ENCODE measurements at regions not wholly inside any gene's neighbourhood (a gene's known extent, or its start where the extent isn't known, plus 50 kb on each side); places are given as distances from the start of the nearest gene placed in this dataset.
"Not testable (repeated sequence)": the region's sequence is repeated elsewhere in the genome, so short reads cannot be mapped to it uniquely, and the experiment has no call there.

DNA sequence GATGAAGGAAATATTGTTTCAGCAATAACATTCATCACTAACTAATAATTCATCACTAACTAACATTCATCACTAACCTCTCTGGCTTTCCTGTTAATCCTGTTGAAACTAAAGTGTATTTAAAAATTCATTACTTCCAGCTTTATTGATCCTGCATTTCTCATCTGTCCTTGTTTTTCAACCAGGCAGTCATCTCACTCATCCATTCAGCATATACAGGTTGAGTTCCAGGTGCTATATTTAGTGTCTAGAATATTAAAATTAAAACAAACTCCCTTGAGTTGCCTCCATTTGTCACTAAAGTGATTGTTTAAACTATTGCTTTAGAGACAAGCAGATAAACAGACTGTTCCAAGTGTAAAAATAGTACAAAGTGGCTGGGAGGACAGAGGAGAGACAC is 58.1 kb downstream of the ATXN7L3B start:
- DNase-seq (ENCODE audit: low spot score): no peak

DNA sequence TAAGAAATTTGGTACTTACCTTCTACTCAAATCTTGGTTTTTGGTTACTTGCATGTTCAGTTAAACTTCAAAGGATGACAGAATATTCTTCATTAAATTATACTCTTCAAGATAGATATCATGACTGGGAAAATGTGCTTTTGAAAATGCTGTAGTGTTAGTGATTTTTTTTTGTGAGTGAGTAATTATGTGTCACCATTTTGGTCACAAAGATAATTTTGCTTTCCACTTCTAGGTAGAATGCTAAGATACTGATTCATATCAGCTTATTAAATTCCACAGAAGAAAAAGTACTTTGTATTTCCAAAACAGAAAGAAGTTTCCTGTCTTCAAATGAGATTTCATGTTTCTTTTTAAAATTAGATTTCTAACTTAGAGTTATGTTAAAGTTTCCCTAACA is 61.2 kb downstream of the ATXN7L3B start:
- no peak for DNase-seq (ENCODE audit: low spot score)

DNA sequence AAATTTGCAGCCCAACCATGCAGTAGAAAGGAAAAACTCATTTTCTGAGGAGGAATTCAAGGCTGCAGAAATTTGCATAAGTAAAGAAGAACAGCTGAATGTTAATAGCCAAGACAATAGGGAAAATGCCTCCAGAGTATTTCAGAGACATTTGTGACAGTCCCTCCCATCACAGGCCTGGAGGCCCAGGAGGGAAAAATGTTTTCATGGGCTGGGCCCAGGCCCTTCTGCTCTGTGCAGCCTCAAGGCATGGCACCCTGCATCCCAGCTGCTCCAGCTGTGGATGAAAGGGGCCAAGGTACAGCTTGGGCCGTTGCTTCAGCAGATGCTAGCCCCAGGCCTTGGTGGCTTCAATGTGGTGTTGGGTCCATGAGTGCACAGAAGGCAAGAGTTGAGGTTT is 62.3 kb downstream of the ATXN7L3B start:
- DNase-seq (ENCODE audit: low spot score): no peak

DNA sequence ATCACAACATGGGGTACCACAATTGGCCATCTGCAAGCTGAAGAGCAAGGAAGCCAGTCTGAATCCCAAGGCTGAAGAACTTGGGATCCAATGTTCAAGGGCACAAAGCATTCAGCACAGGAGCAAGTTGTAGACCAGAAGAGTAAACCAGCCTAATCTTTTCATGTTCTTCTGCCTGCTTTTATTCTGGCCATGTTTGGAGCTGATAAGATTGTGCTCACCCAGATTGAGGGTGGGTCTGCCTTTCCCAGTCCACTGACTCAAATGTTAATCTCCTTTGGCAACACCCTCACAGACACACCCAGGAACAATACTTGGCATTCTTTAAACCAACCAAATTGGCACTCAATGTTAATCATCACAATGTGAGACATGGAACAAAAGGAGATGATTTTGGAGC is 63.2 kb downstream of the ATXN7L3B start:
- not testable (repeated sequence) for DNase-seq (ENCODE audit: low spot score)

DNA sequence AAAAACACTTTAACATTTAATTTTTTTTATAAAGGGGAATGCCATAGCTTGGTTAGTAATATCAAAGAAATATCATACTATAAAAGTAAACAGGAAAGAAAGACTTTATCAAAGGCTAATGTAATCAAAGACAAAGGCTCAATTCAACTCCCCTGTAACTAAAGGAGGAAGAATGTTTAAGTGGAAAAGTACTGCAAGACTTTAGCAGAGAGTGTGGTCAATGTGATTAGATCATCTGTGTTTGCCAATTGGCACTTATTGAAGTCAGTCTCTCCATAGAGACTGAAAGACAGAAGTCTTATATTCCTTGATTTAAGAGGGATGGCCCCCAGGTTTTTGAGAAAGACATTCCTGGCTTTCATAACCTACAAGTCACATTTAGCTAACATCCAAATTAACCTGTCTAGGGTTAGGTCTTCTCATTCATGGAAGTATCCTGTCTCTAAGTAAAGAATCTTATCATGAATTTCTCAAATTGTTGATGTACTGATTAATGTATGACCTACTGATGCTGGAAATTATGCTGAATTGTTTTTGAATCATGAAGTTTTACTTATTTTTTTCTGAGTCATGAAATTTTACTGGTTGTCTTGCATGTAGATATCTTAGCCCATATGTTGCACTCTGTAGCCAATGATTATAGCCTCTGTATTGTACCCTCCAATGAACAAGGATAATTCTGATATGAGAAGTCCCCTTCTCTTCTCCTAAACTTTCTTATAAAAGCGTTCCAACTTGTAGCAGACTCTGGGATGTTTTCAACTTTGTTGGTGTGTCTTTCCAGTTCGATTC is 65.4 kb downstream of the ATXN7L3B start:
- DNase-seq (ENCODE audit: low spot score): no peak

DNA sequence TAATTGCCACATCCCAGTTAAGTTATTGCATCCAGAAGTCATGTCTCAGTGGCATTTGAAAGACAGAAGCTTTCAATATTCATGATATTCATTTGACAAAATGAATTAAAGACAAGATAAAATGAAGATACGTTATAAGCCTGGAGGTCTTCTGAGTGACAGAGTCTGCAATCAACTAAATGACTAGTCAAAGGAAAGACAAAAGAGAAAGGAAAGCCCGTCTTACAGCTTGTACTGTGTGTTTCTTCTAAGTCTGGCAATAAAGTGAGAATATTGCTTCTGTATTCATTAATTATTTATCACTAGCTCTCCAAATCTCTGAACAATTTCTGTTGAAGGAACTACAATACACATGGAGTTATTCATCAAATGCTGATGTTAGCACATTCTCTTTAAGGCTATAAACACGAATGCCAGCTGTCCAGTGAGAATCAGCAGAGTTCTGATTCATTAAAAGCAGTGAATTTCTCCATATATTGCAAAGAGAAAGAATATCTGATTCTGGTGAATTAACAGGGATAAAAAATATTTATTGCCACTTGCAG is 70.7 kb downstream of the ATXN7L3B start:
- DNase-seq (ENCODE audit: low spot score): no peak

DNA sequence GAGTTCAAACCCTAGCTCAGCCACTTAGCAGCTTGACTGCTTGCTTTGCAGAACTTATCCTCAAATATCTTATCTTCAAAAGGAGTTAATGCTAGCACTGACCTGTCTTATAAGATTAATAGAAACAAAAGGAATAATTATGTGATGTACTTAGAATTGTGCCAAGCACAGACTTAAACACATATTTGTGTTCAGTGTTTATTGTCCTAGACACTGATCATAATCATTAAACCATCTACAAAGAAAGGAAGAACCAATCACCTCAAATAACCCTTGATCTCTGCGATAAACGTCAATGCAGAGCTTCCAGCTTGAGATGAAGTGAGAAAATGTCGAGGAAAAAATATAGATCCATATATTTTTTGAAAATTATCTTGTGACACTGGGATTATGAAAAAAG is 73.1 kb downstream of the ATXN7L3B start:
- DNase-seq (ENCODE audit: low spot score): no peak

DNA sequence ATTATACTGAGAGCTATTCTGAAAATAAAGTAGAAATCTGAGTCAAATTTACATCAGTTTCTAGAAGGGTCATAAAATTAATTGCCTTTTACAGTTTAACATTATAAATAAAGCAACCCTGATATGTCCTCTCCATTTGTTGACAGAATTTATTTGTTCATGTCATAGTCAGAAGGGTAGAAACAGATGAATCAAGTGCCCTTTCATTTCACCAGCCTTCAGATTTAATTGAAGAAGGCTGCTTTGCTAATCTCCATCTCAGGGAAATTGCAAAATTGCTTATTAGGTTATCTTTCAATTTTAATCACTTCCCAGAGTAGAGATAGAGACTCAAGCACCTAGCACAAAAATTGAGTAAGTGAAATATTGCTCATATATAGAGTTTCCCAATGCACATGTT is 76.8 kb downstream of the ATXN7L3B start:
- DNase-seq (ENCODE audit: low spot score): no peak

DNA sequence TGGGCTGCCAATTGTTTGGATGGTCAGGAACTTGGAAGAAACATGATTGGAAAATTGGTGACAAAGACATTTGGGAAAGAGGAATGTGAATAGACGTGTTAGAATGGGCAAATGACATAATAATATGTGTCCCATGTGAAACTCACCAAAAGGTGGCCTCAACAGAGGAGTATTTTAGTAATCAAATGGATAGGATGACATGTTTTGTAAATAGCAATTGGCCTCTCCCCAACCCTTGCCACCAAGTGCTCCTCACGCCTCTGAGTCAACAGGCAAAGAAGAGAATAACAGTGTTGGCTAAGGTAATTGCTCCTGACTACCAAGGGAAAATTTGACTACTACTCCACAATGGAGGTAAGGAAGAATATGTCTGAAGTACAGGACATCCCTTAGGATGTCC is 81.4 kb downstream of the ATXN7L3B start:
- DNase-seq (ENCODE audit: low spot score): no peak

DNA sequence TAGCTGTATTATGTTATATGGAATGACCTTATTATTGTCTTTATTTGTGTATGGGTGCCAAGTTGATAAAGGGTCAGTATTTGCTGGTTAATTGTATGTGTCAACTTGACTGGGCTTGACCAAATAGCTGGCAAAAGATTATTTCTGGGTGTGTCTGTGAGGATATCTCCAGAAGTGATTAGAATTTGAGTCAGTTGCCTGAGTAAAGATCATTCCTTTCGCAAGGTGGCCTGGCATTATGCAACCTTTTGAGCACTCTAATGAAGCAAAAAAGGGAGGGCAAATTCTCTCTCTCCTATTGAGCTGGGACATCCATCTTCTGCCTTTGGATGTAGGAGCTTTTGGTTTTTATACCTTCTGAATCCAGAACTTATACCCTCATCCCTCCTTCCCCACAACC is 82.2 kb downstream of the ATXN7L3B start:
- no peak for DNase-seq (ENCODE audit: low spot score)

DNA sequence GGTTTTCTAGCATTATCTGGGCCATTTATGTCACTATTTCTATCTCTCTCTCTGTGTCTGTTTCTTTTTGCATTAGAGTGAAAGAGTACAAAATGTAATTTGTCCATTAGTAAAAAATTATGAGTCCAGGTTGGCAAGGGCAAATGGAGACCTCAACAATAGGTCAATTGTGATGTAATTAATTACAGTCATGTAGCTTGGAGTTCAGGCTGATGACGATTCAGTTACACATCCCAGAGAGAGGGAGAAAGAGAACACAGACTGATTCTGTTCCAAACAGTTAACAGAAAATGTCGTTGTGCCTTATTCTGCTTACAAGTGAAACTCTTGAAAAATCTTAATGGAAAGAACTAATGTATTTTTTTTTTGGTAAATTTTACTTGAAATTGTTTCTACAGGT is 83.3 kb downstream of the ATXN7L3B start:
- no peak for DNase-seq (ENCODE audit: low spot score)

DNA sequence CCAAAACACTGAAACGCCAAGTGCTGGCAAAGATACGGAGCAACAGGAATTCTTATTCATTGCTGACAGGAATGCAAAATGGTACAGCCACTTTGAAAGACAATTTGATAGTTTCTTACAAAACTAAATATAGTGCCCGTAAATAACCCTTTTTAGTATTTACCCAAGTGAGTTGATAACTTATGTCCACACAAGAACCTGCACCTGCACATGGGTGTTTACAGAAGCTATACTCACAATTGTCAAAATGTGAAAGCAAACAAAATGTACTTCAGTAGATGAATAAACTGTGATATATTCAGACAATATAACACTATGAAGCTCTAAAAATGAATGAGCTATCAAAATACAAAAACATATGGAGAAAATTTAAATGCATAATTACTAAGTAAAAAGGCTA is 86.6 kb downstream of the ATXN7L3B start:
- DNase-seq (ENCODE audit: low spot score): no peak

DNA sequence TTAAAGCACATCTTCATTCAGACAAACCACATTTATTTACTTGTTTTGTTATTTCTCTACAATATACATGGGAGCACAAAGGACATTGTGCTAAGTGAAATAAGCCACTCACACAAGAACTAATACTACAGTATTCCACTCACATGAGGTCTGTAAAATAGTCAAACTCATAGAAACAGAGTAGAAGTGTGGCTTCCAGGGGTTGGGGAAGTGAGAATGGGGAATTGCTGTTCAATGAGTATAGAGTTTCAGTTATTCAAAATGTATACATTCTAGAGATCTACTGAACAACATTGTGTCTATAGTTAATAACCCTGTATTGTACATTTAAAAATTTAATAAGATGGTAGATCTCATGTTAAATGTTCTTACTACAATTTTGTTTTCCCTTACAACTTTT is 88.8 kb downstream of the ATXN7L3B start:
- no peak for DNase-seq (ENCODE audit: low spot score)

DNA sequence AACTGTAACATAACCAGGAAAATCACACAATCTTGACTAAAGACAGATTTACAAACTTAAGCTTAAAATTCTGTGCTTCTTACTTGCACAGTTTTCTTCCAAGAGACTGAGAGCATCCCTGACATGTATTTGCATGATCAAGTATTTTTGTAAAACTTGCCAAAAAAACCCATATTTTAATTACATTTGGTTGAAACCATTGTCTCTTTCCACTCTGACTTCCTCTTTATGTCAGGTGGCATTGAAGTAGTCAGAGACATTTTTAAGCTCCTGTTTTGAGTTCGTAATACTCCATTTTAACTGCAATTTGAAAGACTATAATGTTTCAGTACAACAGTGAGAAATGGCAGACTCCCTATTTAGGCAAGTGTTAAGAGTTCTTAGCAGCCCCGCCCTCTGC is 103.6 kb downstream of the ATXN7L3B start:
- no peak for DNase-seq (ENCODE audit: low spot score)

DNA sequence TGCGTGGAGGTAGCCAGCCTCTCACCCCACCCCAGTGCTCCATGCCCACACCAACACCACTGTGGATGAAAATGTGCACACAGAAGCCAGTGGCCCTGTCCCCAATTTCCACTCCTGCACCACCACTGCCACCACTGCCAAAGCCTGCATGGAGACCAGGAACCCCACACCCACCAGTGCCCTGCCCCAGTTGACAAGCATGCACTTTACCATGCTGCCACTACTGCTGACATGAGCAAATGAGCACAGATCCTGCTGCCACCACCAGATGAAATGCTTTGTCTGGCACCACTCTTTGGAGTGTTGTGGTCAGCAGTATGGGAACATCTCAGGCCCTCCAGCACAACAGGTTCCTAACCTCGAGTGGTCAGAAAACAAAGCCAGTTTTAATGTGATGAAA is 104.1 kb downstream of the ATXN7L3B start:
- DNase-seq (ENCODE audit: low spot score): no peak

DNA sequence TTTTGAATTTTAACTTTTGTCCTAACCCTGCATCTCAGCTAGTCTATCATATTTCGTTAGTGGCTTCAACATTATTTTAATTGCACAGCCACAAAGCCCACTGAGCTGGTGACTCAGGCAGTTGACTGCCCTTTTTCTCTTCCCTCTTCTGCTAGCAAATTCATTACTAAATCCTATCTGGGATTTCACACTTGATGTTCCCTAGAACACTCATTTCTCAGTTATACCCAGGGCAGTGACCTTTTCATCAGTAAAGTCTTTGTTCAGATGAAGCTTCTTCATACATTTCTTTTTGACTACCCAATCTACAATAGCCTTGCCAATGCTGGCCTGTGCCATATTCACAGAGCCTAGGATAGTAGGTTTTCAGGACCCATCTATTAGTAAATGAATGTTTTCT is 107.0 kb downstream of the ATXN7L3B start:
- DNase-seq (ENCODE audit: low spot score): no peak

DNA sequence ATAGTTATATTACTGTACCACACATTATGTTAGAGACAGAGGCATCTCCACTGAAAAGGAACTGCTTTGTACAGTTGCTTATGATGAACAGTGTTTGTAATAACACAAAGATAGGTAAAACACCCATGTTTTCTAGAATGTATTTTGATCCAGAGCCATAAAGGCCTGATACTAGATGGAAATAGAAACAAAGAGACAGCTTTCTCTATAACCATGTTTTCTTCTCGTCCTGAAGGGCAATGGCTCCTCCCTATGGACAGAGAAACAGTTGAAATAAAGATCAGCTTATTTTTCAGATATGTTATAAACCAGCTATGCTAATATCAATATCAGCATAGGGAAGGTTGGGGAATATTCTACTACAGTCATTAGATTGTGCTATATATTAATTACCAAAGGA is 109.2 kb downstream of the ATXN7L3B start:
- DNase-seq (ENCODE audit: low spot score): no peak

DNA sequence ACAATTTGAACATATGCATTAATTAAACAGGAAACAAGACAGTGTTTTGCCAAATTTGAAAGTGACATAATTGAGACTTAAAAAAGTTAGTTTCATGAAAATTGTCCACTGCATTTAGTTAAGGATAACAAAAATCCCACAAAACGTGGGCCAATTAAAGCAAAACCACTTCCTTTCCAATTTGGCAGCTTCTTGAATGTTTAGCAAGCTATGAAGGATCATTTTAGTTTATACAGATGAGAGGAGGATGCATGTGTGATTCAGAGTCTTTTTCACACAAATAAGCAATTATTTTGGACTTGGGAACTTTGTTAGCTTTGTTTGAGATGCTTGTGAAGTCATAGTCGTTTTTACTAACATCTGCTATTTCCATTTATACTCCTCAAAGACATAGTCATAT is 109.6 kb downstream of the ATXN7L3B start:
- no peak for DNase-seq (ENCODE audit: low spot score)

DNA sequence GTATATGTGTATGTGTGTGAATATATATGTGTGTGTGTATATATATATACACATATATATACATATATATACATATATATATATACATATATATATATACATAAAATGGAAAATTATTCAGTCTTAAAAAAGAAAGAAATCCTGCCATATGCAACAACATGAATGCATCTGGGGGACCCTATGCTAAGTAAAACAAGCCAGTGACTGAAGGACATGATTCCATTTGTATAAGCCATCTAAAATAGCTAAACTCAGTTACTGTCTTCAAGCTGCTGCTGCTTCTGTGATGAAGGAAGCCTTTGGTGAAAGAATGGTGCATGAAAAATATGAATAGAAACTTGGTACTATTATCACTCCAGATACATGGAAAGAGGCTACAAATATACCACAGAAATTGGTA is 118.6 kb downstream of the ATXN7L3B start:
- DNase-seq (ENCODE audit: low spot score): no peak

DNA sequence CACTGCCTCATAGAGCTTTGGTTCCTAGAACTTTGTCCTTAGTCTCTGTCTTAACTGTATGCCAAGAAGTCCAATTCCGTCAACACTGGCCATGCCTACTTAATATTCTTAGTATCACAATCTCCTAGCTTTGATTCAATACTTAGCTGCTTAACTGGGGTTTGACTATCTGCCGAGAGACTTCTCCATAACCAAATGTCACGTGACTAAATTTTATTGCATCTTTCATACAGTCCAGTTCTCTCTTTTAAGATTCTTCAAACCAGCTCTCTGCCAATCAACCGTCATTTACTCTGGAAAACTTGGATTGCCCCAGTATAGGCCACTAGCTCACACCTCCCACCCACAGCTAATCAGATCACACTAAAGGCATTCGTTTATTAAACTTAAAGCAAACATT is 122.8 kb downstream of the ATXN7L3B start:
- no peak for DNase-seq (ENCODE audit: low spot score)

DNA sequence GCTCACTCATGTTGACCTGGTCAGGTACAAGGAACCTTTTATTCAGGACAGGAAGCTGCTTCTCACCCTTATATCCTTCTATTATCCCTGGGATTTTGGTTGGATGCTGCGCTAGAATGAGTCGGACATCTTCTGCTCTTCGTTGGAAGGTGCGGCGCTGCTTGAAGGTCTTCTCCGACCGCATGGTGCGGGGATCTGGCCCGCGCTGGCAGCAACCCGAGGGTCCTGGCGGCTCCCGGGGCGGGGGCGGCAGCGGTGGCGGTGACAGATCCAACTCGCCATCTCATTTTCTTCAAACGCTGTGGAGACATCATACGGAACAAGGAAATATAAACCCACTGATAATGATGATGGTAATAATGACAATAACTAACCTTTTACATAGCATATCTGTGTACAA is 126.3 kb downstream of the ATXN7L3B start:
- no peak for DNase-seq (ENCODE audit: low spot score)

DNA sequence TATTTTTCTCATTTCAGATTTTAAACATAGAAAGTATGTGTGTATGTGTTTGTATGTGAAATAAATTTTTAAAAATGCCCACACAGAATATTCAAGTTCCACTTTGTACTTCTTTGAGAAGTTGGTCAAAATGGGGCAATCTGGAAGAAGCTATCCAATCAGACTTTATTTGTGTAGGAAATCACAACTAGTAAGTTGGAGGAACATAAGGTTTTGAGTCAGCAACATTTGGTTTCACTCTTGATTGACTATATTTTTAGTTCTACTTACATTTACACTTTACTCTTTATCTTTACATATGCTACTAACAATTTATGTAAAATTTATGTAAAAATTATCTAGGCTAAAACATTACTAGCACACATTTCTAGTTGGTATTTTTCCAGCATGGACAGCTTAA is 128.1 kb downstream of the ATXN7L3B start:
- DNase-seq (ENCODE audit: low spot score): no peak

DNA sequence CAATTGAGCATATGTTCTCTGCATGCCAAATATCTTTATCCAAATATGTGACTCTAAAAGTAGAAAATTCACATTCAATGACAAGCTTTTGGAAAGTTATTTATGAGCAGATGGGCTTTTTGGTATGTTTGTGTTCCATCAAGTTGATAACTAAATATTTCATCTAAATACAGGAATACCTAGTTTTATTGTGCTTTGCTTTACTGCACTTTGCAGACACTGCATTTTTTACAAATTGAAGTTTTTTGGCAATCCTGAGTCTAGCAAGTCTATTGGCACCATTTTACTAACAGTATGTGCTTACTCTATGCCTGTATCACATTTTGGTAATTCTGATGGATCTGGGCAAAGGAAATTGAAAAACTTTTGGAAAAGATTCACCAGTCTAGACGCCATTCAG is 133.8 kb downstream of the ATXN7L3B start:
- no peak for DNase-seq (ENCODE audit: low spot score)

DNA sequence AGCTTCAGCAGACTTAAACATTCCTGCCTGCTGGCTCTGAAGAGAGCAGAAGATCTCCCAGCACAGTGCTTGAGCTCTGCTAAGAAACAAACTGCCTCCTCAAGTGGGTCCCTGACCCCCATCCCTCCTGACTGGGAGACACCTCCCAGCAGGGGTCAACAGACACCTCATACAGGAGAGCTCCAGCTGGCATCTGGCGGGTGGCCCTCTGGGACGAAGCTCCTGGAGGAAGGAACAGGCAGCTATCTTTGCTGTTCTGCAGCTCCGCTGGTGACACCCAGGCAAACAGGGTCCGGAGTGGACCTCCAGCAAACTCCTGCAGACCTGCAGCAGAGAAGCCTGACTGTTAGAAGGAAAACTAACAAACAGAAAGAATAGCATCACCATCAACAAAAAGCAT is 139.3 kb downstream of the ATXN7L3B start:
- DNase-seq (ENCODE audit: low spot score): not testable (repeated sequence)
